COLO829 (cell line): ENCODE measurements at regions not wholly inside any gene's neighbourhood (a gene's known extent, or its start where the extent isn't known, plus 50 kb on each side); places are given as distances from the start of the nearest gene placed in this dataset.
"Not testable (repeated sequence)": the region's sequence is repeated elsewhere in the genome, so short reads cannot be mapped to it uniquely, and the experiment has no call there.

Source experiments
- DNase-seq: peaks from one replicate; pipeline ENCODE4 v3.0.0; 2012; ENCODE audit warnings: low spot score

DNA sequence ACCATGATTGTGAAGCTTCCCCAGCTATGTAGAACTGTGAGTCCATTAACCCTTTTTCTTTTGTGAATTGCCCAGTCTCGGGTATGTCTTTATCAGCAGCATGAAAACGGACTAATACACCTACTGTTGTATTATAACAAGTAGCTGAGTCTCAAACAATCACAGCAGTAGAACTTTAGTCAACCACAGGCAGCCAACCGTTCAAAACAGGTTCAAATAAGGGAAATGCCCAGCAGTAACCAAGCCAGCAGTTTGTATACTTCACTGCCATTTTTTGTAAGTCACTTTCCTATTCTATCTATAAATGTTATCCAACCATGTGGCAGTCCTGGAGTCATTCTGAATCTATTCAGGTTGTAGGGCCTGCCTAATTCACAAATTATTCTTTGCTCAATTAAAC, 1560.6 kb upstream of the SLC39A10 start:
- no peak for DNase-seq

DNA sequence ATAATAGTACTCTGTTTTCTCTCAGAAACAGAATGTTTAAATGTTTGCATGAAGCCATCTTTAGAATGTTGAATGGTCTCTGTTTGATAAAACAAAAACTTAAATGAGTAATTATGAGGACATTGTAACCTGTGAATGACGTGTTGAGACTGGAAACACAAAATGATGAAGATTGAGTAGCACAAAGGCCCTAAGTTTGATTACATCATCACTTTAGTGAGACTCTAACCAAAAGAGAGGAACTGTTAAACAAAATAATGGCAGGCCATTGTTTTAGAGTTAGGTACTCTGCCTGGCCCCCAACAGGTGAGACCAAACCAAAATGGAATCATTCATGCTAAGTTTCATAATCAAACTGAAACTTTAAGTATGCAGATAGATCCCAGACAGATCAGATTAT, 1561.7 kb upstream of the SLC39A10 start:
- no peak for DNase-seq

DNA sequence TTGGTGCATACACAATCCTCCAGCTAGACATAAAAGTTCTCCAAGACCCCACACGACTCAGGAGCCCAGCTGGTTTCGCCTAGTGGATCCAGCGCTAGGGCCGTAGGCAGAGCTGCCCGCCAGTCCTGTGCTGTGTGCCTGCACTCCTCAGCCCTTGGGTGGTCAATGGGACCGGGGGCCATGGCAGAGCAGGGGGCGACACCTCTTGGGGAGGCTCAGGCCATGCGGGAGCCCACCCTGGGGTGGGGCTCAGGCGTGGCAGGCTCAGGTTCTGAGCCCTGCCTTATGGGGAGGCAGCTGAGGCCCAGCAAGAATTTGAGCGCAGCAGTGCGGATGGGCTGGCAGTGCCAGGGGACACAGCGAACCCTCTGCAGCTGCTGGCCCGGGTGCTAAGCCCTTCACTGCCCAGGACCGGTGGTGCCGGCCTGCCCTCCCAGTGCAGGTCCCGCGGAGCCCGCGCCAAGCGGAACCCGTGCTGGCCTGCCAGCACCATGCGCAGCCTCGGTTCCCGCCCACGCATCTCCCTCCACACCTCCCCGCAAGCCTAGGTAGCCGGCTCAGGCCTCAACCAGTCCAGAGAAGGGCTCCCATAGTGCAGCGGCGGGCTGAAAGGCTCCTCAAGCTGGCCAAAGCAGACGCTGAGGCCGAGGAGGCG, 1566.6 kb upstream of the SLC39A10 start:
- no peak for DNase-seq

DNA sequence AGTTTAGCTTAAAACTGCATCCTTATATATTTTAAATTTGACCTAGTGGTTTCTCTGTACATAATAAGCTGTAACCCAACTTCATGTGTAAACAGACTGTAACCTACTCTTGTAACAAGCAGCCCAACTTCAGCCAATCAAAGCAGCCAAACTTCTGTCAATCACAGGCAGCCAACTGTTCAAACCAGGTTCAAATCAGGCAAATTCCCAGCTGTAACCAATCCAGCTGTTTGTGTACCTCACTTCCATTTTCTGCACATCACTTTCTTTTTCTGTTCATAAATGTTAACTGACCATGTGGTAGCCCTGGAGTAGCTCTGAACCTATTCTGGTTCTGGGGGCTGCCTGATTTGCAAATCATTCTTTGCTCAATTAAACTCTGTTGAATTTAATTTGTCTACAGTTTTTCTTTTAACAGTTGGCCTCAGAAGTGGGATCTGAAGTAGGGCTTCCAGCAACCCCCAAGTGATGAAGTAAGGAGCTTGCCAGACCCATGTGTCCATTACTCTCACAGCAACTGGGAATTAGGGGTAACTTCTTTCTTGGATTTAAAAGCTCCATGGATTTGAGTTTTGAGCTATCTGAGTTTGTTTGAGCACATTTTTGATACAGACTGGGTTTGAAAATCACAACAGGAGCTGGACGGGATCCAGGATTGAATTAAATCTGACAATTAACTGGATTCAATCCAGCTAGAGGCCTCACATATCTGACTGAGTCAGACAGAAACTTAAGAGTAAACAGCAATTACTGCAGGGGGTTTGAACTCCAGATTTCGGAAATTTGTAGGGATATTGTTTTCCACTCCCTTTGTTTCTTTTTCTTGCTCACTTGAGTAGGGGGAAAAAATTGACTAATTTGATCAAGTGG, 1569.7 kb upstream of the SLC39A10 start:
- no peak for DNase-seq

DNA sequence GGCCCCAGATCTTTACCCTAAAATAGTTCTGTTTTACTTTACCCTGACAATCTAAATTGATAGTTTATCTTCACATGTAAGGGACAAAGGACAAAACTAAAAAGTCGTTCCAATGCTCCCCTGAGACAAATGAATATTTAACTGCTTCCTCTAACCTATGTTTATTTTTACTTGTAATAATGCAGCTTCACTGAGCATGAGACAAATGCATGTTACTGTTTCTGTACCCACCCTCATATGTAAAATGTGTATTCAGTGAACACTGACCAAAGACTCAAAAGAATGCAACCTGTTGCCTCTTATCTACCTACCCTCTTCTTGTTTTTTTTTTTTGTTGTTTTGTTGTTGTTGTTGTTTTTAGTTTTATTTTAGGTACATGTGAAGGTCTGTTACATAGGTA, 1570.9 kb upstream of the SLC39A10 start:
- DNase-seq = no peak

DNA sequence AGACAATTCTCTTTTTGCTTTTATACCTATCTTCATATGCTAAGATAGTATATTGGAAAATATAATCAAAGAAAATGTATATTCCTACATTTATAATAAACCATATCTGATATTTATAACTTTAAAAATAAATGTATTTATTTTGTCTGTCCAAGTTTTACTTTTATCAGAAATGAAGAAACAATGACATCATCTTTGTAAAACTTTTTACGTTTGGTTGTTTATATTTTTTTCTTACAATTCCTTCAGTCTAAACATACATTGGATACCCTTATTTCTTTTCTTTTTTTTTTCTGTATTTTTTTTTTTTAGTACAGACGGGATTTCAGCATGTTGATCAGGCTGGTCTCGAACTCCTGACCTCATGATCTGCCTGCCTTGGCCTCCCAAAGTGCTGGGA, 1577.0 kb upstream of the SLC39A10 start:
- DNase-seq = no peak

DNA sequence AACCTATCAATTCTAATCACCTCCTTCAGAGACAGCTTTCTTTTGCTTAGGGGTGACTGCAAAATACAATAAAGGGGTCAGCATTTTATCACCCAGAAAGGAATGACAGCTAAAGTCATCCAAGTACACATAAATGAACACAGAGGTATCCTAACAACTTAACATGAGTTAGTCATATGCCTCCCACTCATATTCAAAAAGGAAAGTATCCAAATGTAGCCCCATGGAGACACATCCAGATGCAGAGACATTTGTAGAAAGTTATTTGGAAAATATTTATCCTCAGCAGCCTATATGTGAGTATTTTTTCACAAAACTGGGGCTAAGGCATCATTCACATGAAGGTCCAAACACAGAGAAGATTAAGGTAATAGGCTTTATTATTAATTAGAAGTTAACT, 1579.7 kb upstream of the SLC39A10 start:
- DNase-seq = no peak

DNA sequence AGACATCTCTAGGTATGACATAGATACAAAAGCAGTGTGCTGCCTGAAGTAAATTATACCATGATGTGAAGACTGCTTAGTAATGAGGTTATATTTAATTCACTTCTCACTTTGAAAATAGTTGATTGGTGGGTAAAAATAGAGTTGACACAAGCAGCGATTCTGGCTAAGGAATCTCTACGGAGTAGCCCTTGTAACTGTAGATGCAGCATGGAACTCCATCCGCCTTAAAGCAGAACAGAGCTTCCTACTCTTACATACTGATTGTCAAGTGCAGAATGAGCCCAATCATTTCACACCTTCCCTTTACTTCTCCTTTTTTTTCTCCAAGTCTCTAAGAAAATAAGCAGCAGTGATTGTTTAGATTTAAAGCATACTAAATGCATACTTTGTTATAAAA, 1594.6 kb upstream of the SLC39A10 start:
- DNase-seq = no peak

DNA sequence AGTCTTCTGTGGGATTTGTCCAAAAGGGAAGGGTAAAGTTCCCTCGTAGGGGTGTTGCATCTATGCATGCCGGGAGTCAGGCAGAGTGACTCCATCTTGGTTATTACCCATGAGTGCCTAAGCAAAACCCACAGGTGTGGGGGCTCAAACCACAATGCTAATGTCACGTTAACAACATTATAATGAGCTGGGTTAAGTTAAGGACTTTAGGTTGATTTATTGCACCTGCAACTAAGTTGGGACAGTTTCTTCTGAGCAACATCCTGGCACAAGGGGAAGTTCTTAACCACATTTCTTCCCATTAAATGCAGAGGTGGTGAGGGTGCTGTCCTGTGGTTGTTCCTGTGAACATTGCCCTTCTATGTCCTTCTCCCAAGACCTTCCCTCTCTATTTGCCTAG, 1596.8 kb upstream of the SLC39A10 start:
- DNase-seq = no peak

DNA sequence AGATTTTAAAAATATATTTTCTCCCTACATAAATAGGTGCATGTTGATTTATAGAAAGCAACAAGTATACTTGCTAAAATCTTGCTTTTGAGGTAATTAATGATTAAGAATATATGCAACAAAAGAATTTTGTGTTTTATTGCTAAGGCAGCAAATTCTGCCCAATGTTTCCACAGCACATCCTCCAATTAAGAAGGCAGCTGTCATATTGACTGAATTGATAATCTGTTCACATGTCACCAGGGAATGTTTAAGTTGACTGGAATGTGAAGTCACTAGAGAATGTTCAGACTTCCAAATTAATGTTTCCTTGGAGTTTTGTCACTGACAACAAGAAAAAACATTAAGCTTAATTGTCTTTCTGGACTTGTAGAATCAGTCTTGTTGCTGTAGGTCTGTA, 1602.7 kb upstream of the SLC39A10 start:
- no peak for DNase-seq

DNA sequence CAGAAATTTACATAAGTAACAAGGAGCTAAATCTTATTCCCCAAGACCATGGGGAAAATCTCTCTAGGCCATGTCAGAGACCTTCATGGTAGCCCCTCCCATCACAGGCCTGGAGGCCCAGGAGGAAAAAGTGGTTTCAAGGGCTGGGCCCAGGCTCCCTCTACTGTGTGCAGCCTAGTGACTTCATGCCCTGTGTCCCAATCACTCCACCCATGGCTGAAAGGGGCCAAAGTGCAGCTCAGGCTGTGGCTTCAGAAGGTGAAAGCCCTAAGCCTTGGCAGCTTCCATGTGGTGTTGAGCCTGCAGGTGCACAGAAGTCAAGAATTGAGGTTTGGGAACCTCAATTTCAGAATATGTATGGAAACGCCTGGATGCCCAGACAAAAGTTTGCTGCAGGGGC, 1612.7 kb upstream of the SLC39A10 start:
- DNase-seq = no peak

DNA sequence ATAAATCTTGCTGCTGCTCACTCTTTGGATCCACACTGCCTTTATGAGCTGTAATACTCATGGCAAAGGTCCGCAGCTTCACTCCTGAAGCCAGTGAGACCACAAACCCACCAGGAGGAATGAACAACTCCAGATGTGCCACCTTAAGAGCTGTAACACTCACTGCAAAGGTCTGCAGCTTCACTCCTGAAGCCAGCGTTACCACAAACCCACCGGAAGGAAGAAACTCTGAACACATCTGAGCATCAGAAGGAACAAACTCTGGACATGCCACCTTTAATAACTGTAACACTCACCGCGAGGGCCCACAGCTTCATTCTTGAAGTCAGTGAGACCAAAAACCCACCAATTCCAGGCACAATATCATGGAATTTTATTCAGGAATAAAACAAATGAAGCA, 1635.9 kb upstream of the SLC39A10 start:
- DNase-seq = not testable (repeated sequence)

DNA sequence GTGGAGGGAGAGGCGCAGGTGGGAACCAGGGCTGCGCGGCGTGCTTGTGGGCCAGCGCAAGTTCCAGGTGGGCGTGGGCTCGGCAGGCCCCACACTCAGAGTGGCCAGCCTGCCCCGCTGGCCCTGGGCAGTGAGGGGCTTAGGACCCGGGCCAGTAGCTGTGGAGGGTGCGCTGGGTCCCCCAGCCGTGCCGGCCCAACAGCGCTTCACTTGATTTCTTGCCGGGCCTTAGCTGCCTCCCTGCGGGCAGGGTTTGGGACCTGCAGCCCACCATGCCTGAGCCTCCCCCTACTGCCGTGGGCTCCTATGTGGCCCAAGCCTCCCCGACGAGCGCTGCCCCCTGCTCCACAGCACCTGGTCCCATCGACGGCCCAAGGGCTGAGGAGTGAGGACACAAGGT, 1636.9 kb upstream of the SLC39A10 start:
- DNase-seq = no peak

DNA sequence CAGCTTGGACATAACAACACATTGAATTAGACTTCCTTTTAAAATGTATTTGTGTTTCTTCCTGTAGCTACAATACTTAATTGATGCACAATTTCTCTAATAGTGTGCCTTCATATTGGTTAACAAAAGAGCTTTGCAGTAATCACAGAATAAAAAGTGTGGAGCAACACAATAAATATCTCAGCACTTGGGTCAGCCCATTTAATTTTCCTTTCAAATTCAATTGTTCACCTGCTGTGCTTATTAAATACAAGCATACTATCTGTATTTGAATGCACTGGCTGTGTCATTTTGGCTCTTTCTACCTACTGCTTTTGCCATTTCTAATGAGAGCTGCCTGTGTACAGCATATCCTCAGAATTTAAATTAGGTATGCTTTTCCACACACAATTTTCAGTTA, 1641.3 kb upstream of the SLC39A10 start:
- no peak for DNase-seq

DNA sequence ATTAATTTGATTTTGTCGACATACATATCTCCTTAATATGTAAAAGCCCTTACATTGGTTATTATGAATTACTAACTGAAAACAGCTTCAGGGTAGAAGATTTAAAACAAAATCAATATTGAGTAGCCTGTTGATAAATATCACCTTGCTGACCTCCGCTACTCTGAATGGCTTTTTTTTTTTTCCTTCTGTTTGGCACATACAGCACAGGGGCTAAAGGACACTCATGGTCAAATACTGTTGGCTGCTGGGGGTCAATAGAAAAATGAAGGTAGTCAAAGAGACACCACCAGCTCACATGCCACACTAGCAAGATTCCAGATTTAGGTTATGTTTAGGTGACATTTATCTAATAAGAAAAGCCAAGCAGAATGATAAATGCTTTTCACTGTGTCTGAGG, 1642.4 kb upstream of the SLC39A10 start:
- no peak for DNase-seq

DNA sequence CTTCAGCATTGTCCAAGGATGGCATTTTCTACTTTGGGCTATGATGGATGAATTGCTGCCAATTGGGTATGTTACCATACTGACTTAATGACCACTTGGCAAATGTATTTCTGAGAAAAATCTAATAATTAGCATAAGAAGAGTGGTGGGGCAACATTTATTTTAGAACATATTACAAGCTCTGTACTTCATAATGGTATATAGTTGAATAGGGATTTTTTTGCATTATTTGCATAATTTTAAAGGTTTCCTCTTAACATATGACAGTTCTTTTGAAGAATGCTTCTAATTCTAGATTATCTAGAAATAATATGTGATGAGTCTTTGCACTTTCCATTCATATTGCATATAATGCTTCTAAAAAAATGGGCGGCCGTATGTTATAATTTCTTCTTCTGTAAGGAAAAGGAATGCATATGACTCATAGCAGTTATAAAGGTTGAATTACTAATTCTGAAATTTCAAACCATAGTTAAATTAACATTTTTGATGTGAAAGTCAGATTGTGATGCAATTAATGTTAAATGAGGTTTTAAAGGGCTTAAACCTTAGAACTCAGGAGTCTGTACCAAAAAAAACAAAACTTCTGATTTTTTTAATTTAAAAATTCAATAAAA, 1652.3 kb upstream of the SLC39A10 start:
- DNase-seq = no peak

DNA sequence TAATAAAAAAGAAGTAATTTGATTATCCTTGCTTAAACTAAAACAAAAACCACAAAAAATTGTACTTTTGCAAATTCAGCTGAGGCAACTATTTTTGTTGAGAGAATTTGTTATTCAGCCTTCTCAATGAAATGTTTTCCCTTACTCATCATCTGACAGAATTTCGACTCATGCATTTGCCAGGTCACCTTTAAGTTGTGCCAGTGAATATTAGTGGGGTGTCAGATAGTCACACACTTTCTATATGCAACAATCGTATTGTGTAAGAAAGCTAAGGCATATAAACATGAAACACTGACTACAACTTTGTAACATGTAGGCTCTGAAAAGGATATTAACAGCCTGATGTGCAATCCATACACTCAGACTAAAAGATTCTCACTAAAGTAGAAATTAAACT, 1653.1 kb upstream of the SLC39A10 start:
- no peak for DNase-seq

DNA sequence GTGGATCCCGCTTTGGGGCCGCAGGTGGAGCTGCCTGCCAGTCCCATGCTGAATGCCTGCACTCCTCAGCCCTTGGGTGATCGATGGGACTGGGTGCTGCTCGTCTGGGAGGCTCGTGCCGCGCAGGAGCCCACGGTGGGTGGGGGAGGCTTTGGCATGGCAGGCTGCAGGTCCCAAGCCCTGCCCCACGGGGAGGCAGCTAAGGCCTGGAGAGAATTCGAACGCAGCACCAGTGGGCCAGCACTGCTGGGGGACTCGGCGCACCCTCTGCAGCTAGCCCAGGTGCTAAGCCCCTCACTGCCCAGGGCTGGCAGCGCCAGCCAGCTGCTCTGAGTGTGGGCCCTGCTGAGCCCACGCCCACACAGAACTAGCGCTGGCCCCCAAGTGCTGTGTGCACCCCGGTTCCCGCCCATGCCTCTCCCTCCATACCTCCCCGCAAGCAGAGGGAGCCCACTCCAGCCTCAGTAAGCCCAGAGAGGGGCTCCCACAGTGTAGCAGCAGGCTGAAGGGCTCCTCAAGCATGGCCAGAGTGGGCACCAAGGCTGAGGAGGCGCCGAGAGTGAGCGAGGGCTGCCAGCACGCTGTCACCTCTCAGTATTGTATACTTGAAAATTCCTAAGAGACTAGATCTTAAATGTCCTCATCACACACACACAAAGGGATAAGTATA, 1654.2 kb upstream of the SLC39A10 start:
- no peak for DNase-seq

DNA sequence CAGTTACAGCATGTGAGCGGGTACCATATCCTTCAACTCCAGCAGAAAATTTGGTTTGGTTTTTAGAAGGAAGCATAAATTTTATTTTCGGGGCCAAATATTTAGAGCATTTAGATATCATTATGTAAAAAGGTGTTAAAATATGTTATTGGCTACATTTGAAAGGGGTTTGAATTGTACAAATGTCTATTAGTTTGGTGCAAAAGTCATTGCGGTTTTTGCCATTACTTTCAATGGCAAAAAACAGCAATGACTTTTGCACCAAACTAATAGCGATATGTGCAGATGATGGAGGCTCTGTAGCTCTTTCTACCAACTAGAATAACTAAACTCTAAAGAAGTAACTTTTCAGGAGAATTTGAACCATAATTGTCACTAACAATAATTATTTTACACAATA, 1666.2 kb upstream of the SLC39A10 start:
- DNase-seq = no peak

DNA sequence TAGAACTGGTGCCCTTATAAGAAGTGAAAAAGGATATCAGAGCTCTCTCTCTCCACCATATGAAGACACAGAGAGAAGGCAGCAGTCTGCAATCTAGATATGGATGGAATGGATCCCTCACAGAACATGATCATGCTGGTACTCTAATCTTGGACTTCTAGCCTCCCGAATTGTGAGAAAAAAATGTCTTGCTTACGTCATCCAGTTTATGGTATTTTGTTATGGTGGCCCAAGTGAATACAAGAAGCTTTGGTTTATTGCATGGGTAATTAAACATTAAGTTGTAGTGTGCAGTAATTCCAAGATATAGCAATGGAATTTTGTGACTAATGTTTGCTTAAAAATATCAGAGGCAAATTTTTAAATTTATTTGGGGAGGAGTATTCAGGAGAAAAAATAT, 1667.4 kb upstream of the SLC39A10 start:
- DNase-seq = no peak

DNA sequence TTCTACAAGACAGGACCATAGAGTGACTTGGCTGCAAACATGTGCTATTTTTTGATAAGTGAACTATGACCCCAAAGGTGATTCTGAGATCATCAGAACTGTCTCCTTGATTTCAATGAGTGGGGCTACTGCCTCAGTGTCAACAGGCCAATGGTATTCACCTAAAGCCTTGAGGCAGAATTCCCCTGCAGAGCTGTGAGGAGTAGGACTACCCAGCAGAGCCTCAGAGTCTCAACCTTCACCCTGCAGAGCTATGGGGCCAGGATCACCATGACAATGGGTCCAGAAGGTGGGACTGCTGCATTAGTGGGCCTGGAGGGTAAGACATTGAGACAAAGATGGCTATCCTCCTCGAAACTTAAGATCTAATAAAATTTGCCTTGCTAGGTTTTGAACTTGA, 1668.2 kb upstream of the SLC39A10 start:
- DNase-seq = no peak

DNA sequence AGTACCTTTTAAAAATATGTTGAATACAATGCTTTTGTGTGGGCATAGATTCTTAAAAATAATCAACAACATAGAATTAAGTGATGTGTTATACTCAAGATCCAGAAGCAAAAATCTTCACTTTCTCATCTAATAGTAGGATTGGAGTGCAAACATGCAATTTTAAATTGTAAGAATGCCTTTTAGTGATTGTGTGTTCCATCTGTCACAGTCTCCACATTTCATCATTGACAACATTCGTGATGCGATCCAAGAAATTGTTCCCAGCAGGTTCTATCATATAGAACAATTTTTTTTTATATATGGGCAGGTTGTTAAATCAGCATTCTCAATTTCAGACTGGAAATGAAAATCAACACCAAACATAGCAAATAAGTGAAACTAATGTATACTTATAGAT, 1671.8 kb upstream of the SLC39A10 start:
- DNase-seq = no peak

DNA sequence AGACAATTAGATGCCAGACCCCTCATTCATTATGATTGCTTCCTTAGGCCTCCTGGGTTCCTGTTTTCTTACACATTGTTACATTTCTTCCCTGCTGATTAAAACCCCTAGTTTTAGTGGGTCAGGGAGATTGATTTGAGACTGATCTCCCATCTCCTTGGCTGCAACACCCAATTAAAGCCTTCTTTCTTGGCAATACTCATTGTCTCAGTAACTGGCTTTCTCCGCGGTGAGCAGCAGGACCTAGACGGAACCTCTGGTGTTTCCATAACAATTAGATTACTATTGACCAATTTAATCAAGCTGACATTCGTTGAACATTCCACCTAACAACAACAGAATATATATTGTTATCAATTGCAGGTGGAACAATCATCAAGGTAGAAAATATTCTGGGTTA, 1676.4 kb upstream of the SLC39A10 start:
- no peak for DNase-seq
